H1 (cell line): ENCODE measurements at regions not wholly inside any gene's neighbourhood (a gene's known extent, or its start where the extent isn't known, plus 50 kb on each side); places are given as distances from the start of the nearest gene placed in this dataset.

ENCODE experiments used
- CTCF ChIA-PET: fragments of 300-600 bp; sonication (Branson Sonifier 250); formaldehyde crosslinking; loops from one replicate; lab custom pipeline; 2021; ENCODE audit not compliant: partially characterized antibody; lab: Charles Lee
- POLR2A ChIA-PET: fragments of 300-600 bp; sonication (Branson Sonifier 250); formaldehyde crosslinking; loops from one replicate; lab custom pipeline; 2021; ENCODE audit warnings: inconsistent platforms; ENCODE audit not compliant: partially characterized antibody; lab: Charles Lee
- DNase-seq, 2 experiments: peaks; one replicate each; pipeline versions ENCODE4 v3.0.0 to v3.0.0-alpha.2; 2010 to 2022; ENCODE audit warnings: low spot score in 2 of 2, low read depth in 1 of 2, mixed read lengths in 1 of 2
- FAIRE-seq: peaks from 2 replicates; lab custom pipeline; 2011; peaks lifted over from hg19 to GRCh38; lab: Jason Lieb, UNC
- H2AFZ ChIP-seq: 2 replicates; pipeline ENCODE4 v1.8.1; 2012; ENCODE audit warnings: low read length, inconsistent platforms
- H2AK5ac ChIP-seq: 2 replicates; pipeline ENCODE4 v1.6.1; 2013; ENCODE audit warnings: low read depth, low read length
- H2BK120ac ChIP-seq: replicated peaks from 2 replicates; pipeline ENCODE3; 2013; ENCODE audit warnings: low read depth, low read length, inconsistent platforms
- H2BK12ac ChIP-seq: 2 replicates; pipeline ENCODE4 v1.6.1; 2013; ENCODE audit warnings: low read depth, low read length
- H2BK15ac ChIP-seq: 2 replicates; pipeline ENCODE4 v1.6.1; 2013; ENCODE audit warnings: low read length
- H2BK20ac ChIP-seq: 2 replicates; pipeline ENCODE4 v1.6.1; 2013; ENCODE audit warnings: low read length
- H2BK5ac ChIP-seq: 2 replicates; pipeline ENCODE4 v1.6.1; 2013; ENCODE audit warnings: low read depth, low read length
- H3K14ac ChIP-seq: 2 replicates; pipeline ENCODE4 v1.6.1; 2013; ENCODE audit warnings: inconsistent platforms; ENCODE audit not compliant: insufficient read length
- H3K18ac ChIP-seq: 2 replicates; pipeline ENCODE4 v1.6.1; 2013; ENCODE audit warnings: low read length; ENCODE audit errors: extremely low read depth
- H3K23ac ChIP-seq: 2 replicates; pipeline ENCODE4 v1.6.1; 2013; ENCODE audit warnings: inconsistent platforms; ENCODE audit not compliant: insufficient read length
- H3K23me2 ChIP-seq: 2 replicates; pipeline ENCODE4 v1.6.1; 2013; ENCODE audit warnings: low read depth, low read length
- H3K27ac ChIP-seq: 2 replicates; pipeline ENCODE4 v1.6.1; 2011; ENCODE audit warnings: low read depth, low read length, inconsistent platforms
- H3K27me3 ChIP-seq, 4 experiments: replicated peaks in 1 of 4; 1 replicate in 1 of 4; 2 replicates in 3 of 4; pipeline versions ENCODE4 v1.6.1 to v1.8.1; 2011 to 2013; ENCODE audit warnings: low read length in 3 of 4, mild to moderate bottlenecking in 3 of 4, inconsistent platforms in 2 of 4, mixed read lengths in 2 of 4, moderate library complexity in 1 of 4; ENCODE audit not compliant: control insufficient read depth in 3 of 4, insufficient read depth in 3 of 4; ENCODE audit errors: extremely low read depth in 1 of 4
- H3K36me3 ChIP-seq, 4 experiments: 2 replicates each; pipeline versions ENCODE4 v1.6.1 to v1.8.1; 2011 to 2013; ENCODE audit warnings: mild to moderate bottlenecking in 4 of 4, low read length in 3 of 4, moderate library complexity in 2 of 4, control low read depth in 1 of 4, inconsistent platforms in 1 of 4; ENCODE audit not compliant: insufficient read depth in 4 of 4, control insufficient read depth in 2 of 4
- H3K4ac ChIP-seq: replicated peaks from 2 replicates; pipeline ENCODE3; 2013; ENCODE audit warnings: low read length, low read depth, mixed read lengths, inconsistent platforms; ENCODE audit not compliant: insufficient read length
- H3K4me1 ChIP-seq, 4 experiments: replicated peaks in 1 of 4; 1 replicate in 1 of 4; 2 replicates in 3 of 4; pipeline versions ENCODE4 v1.6.1 to v1.8.1; 2011 to 2013; ENCODE audit warnings: low read length in 3 of 4, inconsistent platforms in 2 of 4, mixed read lengths in 1 of 4; ENCODE audit not compliant: insufficient read depth in 4 of 4, control insufficient read depth in 3 of 4
- H3K4me2 ChIP-seq, 2 experiments: 2 replicates each; pipeline versions ENCODE4 v1.6.1 to v1.8.1; 2011 to 2013; ENCODE audit warnings: low read depth in 2 of 2, low read length in 2 of 2, control low read depth in 1 of 2, inconsistent platforms in 1 of 2, mild to moderate bottlenecking in 1 of 2; ENCODE audit not compliant: insufficient read depth in 1 of 2
- H3K4me3 ChIP-seq, 4 experiments: fragments of 200-600, 300-600 bp in 1 of 4; sonication (generic), shearing (Covaris generic), sonication (Bioruptor Twin) in 1 of 4; 2 replicates each; pipeline versions ENCODE4 v1.5.1 to v1.8.1; 2011 to 2016; ENCODE audit warnings: low read length in 4 of 4, low read depth in 3 of 4, control low read depth in 2 of 4, inconsistent platforms in 2 of 4, mild to moderate bottlenecking in 2 of 4, mixed read lengths in 1 of 4, moderate library complexity in 1 of 4; ENCODE audit not compliant: insufficient read depth in 2 of 4; ENCODE audit errors: extremely low read depth in 1 of 4
- H3K56ac ChIP-seq: replicated peaks from 2 replicates; pipeline ENCODE3; 2013; ENCODE audit warnings: low read depth, mild to moderate bottlenecking, mixed read lengths, low read length, inconsistent platforms; ENCODE audit not compliant: insufficient read length
- H3K79me1 ChIP-seq: 2 replicates; pipeline ENCODE4 v1.6.1; 2013; ENCODE audit warnings: low read depth, low read length, control low read depth
- H3K79me2 ChIP-seq, 2 experiments: 2 replicates each; pipeline versions ENCODE4 v1.6.1 to v1.8.1; 2012 to 2013; ENCODE audit warnings: low read length in 2 of 2, mild to moderate bottlenecking in 2 of 2, inconsistent platforms in 1 of 2; ENCODE audit not compliant: insufficient read depth in 2 of 2, control insufficient read depth in 1 of 2
- H3K9ac ChIP-seq, 4 experiments: replicated peaks in 1 of 4; 1 replicate in 1 of 4; 2 replicates in 3 of 4; pipeline versions ENCODE4 v1.6.1 to v1.8.1; 2011 to 2013; ENCODE audit warnings: low read depth in 3 of 4, low read length in 3 of 4, control low read depth in 2 of 4, mild to moderate bottlenecking in 2 of 4, moderate library complexity in 2 of 4, inconsistent platforms in 1 of 4; ENCODE audit errors: extremely low read depth in 1 of 4
- H3K9me3 ChIP-seq, 2 experiments: 2 replicates each; pipeline versions ENCODE4 v1.6.1 to v1.8.1; 2012 to 2013; ENCODE audit warnings: mild to moderate bottlenecking in 2 of 2, moderate library complexity in 2 of 2, control low read depth in 1 of 2, inconsistent platforms in 1 of 2, low read depth in 1 of 2, low read length in 1 of 2, mixed read lengths in 1 of 2; ENCODE audit not compliant: insufficient read depth in 2 of 2
- H4K20me1 ChIP-seq, 2 experiments: replicated peaks in 1 of 2; 2 replicates each; pipeline versions ENCODE3 to v1.8.1; 2011 to 2013; ENCODE audit warnings: inconsistent platforms in 2 of 2, low read length in 2 of 2, mild to moderate bottlenecking in 1 of 2; ENCODE audit not compliant: insufficient read depth in 2 of 2, control insufficient read depth in 1 of 2
- H4K5ac ChIP-seq: 2 replicates; pipeline ENCODE4 v1.6.1; 2013; ENCODE audit warnings: low read length, low read depth, mixed read lengths, inconsistent platforms; ENCODE audit not compliant: insufficient read length
- H4K8ac ChIP-seq: 2 replicates; pipeline ENCODE4 v1.8.0; 2013; ENCODE audit warnings: mild to moderate bottlenecking, moderate library complexity, low read length, inconsistent platforms; ENCODE audit not compliant: insufficient read depth; ENCODE audit errors: extremely low read depth
- H4K91ac ChIP-seq: replicated peaks from 2 replicates; pipeline ENCODE3; 2013; ENCODE audit warnings: low read length, mixed read lengths, inconsistent platforms; ENCODE audit not compliant: insufficient read length
- ASH2L ChIP-seq: fragments of 200-600, 300-600 bp; sonication (generic); IDR thresholded peaks from one replicate; pipeline ENCODE4 v1.7.1; 2017; ENCODE audit warnings: low read length
- ATF2 ChIP-seq: IDR thresholded peaks from 2 replicates; pipeline ENCODE4 v1.6.1; 2012; ENCODE audit warnings: low read length, inconsistent platforms
- CREB1 ChIP-seq: IDR thresholded peaks from 2 replicates; pipeline ENCODE4 v1.6.1; 2012; ENCODE audit warnings: inconsistent platforms
- E2F6 ChIP-seq: IDR thresholded peaks from 2 replicates; pipeline ENCODE4 v1.6.1; 2012; ENCODE audit warnings: inconsistent platforms
- JUN ChIP-seq: IDR thresholded peaks from 2 replicates; pipeline ENCODE4 v1.6.1; 2011; ENCODE audit warnings: low read depth, mild to moderate bottlenecking, improper control_type of control experiment, low read length
- MAFK ChIP-seq: IDR thresholded peaks from 2 replicates; pipeline ENCODE4 v1.6.1; 2012; ENCODE audit warnings: low read depth, mild to moderate bottlenecking, improper control_type of control experiment, low read length
- NRF1 ChIP-seq: IDR thresholded peaks from 2 replicates; pipeline ENCODE4 v1.6.1; 2011; ENCODE audit warnings: mild to moderate bottlenecking, low read depth, low read length, improper control_type of control experiment
- POLR2A ChIP-seq, 2 experiments: IDR thresholded peaks; 1 replicate in 1 of 2; 2 replicates in 1 of 2; pipeline ENCODE4 v1.6.1; 2011; ENCODE audit warnings: low read depth in 2 of 2, low read length in 2 of 2, mild to moderate bottlenecking in 2 of 2; ENCODE audit errors: control extremely low read depth in 1 of 2
- SIN3A ChIP-seq, 2 experiments: IDR thresholded peaks in 1 of 2; conservative IDR thresholded peaks in 1 of 2; 2 replicates each; pipeline ENCODE4 v1.6.1; 2011 to 2012; ENCODE audit warnings: low read length in 2 of 2, improper control_type of control experiment in 1 of 2, low read depth in 1 of 2, mild to moderate bottlenecking in 1 of 2
- SP4 ChIP-seq: IDR thresholded peaks from 2 replicates; pipeline ENCODE4 v1.6.1; 2012; ENCODE audit warnings: low read length, inconsistent platforms
- SRF ChIP-seq: IDR thresholded peaks from 2 replicates; pipeline ENCODE4 v1.6.1; 2011; ENCODE audit warnings: mild to moderate bottlenecking, low read depth, low read length, moderate library complexity
- USF2 ChIP-seq: IDR thresholded peaks from 2 replicates; pipeline ENCODE4 v1.6.1; 2011; ENCODE audit warnings: low read length, improper control_type of control experiment
- WGBS, 2 experiments: shearing (Covaris generic) in 1 of 2; methylation state at CpG; one replicate each; pipeline versions ENCODE4 v1.1.6 to v1.1.7; 2013 to 2015; ENCODE audit warnings: low lambda C conversion rate in 2 of 2, mixed read lengths in 2 of 2, inconsistent platforms in 1 of 2, low coverage in 1 of 2, missing lambda C conversion rate in 1 of 2; ENCODE audit not compliant: insufficient replicate concordance in 2 of 2, insufficient coverage in 1 of 2, insufficient read length in 1 of 2; ENCODE audit errors: extremely low coverage in 1 of 2, missing lambda C conversion rate in 1 of 2; 5-methylcytosine and 5-hydroxymethylcytosine counted together

- Histone ChIP-seq H2BK20ac (no peak overlapping the region), H3K14ac (no peak overlapping the region), H4K8ac (no peak overlapping the region), H3K23ac (no peak overlapping the region), H2BK15ac (no peak overlapping the region), H3K79me1 (no peaks in the 10 kb centered on the region), H3K4me3 (no peak overlapping the region), H2BK12ac (no peak overlapping the region), H3K9me3 (no peaks in the 10 kb centered on the region), H2BK5ac (no peak overlapping the region), H3K56ac (no peak overlapping the region), H2AFZ (no peak overlapping the region), H3K23me2 (no peaks in the 10 kb centered on the region), H3K27me3 (no peaks in the 10 kb centered on the region), H4K5ac (no peak overlapping the region), H3K9ac (no peak overlapping the region), H3K4ac (no peak overlapping the region), H2AK5ac (no peak overlapping the region), H3K79me2 (no peaks in the 10 kb centered on the region), H3K4me2 (no peak overlapping the region), H3K36me3 (no peaks in the 10 kb centered on the region), H3K4me1 (no peaks in the 10 kb centered on the region), H4K20me1 (no peaks in the 10 kb centered on the region), H3K27ac (no peak overlapping the region), H2BK120ac (no peak overlapping the region), H3K18ac (no peak overlapping the region), H4K91ac (no peak overlapping the region)
- FAIRE-seq (no peak), DNase-seq (no peak)
- 83% methylated on average over 5 of the region's 5 CpGs; no CpG with 5 or more reads in 1 of the 2 experiments for WGBS, 2 experiments
- CTCF ChIA-PET: interaction anchor here (1.0 to 2.4 kb wide), 6 partner anchors 10 to 27 kb away, joined by 3 to 11 read pairs (median 8); no protein-coding TSS in a partner anchor
- POLR2A ChIA-PET: interaction anchor here (1.1 kb wide), 1 partner anchor 33 kb away, joined by 3 read pairs; no protein-coding TSS in a partner anchor
- TF ChIP-seq MAFK (no peak), USF2 (no peak), ATF2 (no peak), E2F6 (no peak), SRF (no peak), NRF1 (no peak), SIN3A (conservative IDR thresholded peaks at IDR 0.05 in 1 of 2, IDR thresholded peaks at IDR 0.05 in 1 of 2; ENCODE audit: low read depth in 1 of 2, low read length in 2 of 2) (no peak), POLR2A (IDR thresholded peaks at IDR 0.05; ENCODE audit: control extremely low read depth in 1 of 2, low read depth in 2 of 2, low read length in 2 of 2) (no peak), ASH2L (no peak), SP4 (no peak), CREB1 (no peak), JUN (no peak)
These were observed 182.2 kb downstream of the TTC32 start for GRCh38 chr2:19719540-19719939.
